GM21619 (cell line): ENCODE measurements at regions not wholly inside any gene's neighbourhood (a gene's known extent, or its start where the extent isn't known, plus 50 kb on each side); places are given as distances from the start of the nearest gene placed in this dataset.
"Not testable (repeated sequence)": the region's sequence is repeated elsewhere in the genome, so short reads cannot be mapped to it uniquely, and the experiment has no call there.

Experiments used
- ATAC-seq: cut with Tn5 transposase; IDR thresholded peaks from one replicate; pipeline ENCODE4 v1.9.1; 2021; ENCODE audit not compliant: unreplicated experiment

DNA sequence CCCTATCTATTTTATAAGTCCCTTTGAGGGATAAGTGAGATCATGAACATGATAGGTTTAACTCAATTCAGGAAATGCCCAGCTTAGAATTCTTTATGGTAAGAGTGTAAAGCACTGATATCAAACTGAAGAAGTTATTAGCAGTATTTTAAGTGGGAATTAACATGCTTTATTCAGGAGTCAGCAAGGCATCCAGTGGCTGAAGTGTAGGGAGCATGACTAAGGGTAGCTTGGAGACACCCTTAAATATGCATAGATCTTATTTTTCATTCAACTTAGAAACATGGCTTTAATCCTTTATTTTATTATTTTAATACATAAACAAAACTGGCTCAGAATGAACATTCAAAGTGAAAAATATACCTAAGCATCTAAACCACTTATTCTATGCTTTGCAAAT, 158.3 kb upstream of the LPP start:
- ATAC-seq = no peak

- ATAC-seq = no peak
These were observed 157.3 kb upstream of the LPP start for GRCh38 chr3:187996609-187997008.

DNA sequence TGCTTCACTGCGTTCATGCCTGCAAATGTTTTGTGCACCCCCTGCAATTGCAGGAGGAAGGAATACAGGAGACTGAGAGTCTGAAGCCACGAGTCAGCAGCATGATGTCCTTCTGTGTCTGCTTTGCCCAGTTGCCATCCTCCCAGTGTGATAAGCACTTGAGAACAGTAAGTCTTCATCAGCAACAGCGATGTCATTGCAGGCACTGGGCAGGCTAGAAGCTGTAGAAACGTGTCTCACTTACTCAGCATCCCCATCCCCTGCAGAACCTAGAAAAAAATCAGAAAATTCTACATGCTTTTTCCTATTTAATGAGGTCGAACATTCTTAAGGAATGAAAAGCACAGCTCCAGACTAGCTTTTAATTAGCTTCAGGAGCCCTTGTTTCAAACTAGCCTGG, 156.5 kb upstream of the LPP start:
- ATAC-seq = no peak

DNA sequence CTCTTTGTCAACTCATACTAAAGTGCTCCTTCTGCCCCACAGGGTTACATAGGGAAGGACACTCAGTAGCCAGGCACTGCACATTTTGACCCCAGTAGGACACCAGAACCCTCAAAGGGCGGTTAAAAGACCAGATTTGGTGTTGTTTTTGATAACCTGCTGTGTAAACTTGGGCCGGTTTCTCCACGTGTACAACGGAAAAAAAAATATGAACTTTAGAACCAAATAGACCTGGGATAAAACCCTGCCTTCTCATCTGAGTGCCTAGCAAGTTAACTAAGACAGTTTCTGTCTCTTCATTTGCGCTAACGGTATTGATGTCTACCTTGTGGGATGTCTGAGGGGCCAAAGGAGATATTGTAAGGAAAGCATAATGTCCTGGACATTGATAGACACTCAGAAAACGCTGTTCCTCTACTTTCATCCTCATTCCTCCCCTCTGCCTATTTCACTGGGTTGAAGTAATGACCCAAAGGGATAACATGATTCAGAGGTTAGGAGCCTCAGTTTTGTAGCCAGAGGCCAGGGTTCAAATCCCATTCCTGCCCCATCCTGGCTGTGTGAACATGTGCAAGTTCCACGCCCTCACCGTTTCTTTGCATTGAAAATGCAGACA, 155.9 kb upstream of the LPP start:
- ATAC-seq = no peak

DNA sequence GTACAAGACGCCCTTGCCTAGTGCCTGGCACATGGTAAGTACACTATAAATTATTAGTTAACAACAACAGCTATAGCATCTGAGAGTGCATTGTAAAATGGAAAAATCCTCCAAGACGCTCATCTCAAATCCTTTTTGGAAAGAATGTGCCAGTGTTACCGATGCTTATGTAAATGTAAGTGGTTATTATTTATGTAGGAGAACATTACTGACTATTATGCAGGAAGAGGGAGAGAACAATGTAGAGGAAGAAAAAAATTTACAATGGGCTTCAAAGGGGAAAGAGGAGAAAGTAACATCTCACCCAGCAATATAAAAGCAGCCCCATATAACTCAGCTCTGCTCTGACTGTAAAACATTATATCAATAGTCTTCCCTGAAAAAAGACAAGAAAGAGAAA, 155.3 kb upstream of the LPP start:
- no peak for ATAC-seq

DNA sequence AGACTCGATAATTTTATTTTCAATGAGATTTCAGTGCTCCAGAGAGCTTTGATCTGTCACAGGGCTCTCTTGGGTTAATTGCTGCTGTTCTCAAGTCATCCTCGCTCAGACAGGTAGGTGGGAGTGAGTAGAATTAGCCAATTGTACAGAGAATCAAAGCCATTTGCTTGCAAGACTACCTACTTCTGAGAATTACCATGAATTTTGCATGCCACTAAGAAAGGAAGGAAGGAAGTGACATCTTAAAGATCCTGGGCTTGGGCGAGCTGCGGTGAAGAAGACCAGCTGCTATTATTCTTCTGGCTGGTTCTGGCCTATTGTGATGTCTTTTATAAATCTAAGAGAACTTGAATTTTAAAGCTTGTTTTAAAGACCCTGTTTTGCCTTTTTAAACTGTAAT, 154.1 kb upstream of the LPP start:
- no peak for ATAC-seq

DNA sequence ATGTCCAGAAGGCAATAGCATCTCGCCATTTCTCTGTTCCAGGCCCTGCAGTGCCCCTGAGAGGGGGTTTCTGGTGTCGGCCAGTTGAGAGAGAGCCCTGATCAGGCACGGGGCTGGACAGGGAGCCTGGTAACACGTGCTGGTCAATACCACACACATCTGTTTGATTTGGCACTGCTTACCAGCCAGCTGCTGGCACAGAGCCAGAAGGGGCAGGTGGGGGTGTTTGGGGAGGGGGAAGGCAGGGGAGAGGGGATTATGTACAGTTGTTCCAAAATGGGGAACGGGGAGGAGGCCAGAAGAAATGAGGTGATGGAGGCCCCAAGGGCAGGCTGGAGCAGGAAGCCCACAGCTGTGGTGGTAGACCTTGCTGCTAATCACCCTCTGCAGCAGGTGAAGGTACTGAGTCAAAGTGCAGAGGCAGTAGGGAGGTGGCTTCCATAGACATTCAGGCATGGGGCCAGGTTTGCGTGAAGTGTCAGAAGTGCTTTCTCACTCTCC, 153.5 kb upstream of the LPP start:
- ATAC-seq = no peak

- no peak for ATAC-seq
These were observed 152.9 kb upstream of the LPP start for GRCh38 chr3:188001093-188001492.

DNA sequence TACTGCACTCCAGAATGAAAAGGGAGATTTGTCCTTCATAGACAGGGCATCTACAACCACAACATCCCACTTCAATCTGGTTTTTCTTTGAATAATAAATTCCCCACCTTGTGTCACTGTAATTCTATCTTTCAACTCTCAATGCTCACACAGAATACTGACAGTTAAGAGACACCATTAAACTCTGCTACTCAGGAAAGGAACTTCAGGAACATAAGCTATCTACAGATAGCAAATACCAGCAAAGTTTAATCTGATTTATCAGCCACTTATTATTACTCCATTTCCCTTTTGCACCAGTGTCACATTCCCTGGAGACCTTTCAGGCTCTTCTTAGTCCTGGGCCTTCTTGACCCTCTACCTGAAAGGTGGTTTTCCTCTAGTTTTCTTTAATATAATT, 152.0 kb upstream of the LPP start:
- no peak for ATAC-seq

DNA sequence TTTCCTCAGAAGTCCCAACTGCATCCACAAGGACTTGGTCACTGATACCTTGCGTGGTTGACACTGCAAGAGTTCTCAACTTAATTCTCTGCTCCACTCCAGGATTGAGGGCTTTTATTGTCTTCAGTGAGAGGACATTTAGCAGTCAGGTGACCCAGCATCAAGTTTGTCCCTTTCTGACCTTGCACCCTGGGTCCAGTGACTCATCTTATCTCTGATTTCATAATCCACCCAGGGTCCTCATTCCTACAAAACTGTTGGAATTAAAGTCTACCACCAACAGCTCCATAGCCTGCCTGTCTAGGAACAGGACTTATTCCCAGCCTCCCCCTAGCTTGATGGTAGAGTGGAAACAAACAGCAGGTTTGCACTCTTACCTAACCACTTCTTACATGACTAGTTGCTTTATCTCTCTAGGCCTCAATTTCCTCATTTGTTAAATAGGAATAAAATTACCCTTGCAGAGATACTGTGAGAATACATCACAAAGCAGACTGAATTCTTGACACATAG, 151.3 kb upstream of the LPP start:
- ATAC-seq = no peak

DNA sequence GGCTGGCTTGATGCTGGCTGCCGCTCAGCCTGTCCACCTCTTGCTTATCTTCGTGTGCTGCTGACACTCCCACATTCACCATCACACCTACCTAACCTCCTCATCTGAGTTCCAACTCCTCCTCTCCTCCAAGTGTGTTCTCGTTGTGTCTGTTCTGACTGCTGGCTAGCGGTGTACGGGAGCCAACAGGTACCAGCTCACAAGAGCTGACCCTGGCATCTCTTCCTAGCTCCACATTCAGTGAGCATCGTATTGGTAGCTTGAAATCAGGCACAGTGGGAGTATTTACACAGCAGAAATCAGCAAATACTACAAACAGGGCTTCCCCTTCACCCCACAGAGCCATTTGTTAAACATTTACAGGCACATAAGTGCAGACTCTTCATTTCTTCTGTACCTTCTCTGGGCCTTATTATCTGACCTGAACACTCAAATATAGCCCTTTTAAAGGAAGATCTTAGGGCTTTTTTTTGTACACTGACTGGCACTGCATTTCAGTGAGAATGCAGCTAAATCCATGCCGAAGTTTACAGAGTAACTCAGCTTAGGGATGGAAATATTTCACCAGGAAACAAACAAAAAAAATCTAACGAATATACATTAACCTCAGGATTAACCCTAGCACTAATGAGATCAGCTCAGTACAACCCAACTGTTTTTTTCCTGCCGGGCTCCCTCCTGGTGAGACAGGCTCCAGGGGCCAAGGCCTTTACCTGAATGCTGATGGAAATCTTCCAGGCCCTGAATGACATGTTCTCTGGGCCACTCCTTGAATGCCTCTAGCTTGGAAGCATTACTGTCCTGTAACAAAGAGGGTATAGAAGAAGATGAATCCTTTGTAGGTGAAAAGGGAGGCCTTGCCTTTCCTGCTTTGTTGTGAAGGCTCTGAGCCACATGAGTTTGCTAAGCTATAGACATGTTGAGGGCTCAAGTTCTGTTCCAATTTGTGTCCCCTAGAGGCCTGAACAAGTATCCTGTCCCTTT, 150.5 kb upstream of the LPP start:
- ATAC-seq = no peak

DNA sequence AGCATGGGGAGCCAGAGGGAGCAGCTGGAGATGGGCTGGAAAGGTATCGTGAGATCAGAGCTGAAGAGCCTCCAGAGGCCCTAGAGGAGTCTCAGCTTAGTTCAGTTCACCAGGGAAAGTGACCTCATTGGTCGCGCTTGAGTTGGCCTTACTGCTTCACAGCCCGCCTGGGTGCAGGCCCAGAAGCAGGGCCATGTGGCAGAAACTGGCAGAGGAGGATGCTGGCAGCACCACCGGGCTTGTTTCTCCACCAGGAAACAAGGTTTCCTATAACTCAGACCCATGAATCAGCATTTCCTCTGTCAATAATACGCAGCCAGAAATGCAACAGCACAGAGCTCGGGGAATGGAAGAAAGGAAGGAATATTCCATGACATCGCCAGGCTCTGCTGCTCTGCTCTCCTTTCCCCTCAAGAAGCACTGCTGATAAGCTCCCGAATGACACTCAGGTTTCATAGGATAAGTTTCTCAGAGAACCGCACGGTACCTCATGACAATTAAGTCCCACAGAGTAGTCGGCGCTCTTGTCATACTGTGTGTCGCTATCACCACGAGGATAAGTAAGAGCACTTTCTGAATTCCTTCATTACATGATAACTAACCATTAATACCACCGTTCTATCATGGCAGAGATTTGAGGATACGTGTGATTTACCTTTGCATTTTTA, 147.1 kb upstream of the LPP start:
- no peak for ATAC-seq

DNA sequence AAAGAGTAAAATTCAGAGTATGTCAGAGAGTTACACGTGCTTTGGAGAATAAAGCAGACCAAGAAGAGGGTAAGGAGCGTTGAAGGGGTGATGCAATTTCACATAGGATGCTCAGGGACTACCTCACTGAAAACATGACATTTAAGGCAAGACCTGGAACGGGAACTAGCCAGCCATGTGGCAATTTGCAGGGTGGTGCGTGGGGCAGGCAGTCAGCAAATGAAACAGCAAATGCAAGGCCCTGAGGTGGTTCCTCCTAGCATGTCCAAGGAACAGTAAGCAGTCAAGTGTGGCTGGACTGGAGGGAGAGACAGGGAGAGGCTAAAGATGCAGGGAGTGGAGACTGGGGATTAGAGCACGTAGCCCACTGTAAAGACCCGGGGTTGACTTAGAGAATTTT, 146.1 kb upstream of the LPP start:
- ATAC-seq = no peak

DNA sequence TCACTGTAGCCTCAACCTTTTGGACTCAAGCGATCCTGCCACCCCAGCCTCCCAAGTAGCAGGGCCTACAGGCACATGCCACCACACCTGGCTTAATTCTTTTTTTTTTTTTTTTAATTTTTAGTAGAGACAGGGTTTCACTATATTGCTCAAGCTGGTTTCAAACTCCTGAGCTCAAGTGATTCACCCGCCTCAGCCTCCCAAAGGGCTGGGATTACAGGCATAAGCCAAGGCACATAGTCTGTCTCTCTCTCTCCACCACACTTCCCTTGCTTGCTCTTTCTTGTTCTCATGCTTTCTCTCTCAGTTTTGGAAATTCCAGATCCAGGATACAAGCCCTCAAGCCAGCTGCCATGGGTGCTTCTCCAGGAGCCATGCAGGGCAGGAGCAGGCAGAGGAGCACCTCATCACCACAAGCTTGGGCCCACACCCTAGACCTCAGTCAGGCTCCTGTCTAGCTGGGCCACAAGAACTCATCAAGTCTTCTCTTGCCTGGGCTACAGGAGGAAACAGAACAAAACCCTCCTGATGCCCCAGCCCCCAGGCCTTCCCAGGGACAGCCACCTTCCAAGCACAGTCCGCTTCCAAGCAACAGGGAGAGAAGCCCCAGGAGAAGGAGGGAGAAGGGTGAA, 145.3 kb upstream of the LPP start:
- no peak for ATAC-seq

GRCh38 chr3:188010478-188010877, 143.5 kb upstream of the LPP start:
- ATAC-seq = no peak

- no peak for ATAC-seq
These were observed 134.2 kb upstream of the LPP start for GRCh38 chr3:188019727-188020126.

- no peak for ATAC-seq
These were observed 132.9 kb upstream of the LPP start for GRCh38 chr3:188021041-188021440.

GRCh38 chr3:188021502-188022040, 132.4 kb upstream of the LPP start:
- no peak for ATAC-seq

DNA sequence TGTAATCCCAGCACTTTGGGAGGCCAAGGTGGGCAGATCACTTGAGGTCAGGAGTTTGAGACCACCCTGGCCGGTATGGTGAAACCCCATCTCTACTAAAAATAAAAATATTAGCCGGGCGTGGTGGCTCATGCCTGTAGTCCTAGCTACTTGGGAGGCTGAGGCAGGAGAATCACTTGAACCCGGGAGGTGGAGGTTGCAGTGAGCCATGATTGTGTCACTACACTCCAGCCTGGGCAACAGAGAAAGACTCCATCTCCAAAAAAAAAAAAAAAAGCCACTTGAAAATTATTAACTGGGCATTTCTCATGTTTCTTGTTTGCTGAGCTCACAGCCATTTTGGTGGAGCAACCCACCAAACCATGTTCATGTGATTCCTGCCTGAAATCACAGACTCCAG, 131.1 kb upstream of the LPP start:
- not testable (repeated sequence) for ATAC-seq

GRCh38 chr3:188025555-188025954, 128.4 kb upstream of the LPP start:
- no peak for ATAC-seq
